Stimulated activated CD8-positive, alpha-beta memory T cell treated with anti-CD3 and anti-CD28 coated beads, Interleukin-12 subunit alpha, Interleukin-12 subunit beta, amount 100 ng/mL, for 1 hour (primary cell): ENCODE measurements at regions not wholly inside any gene's neighbourhood (a gene's known extent, or its start where the extent isn't known, plus 50 kb on each side); places are given as distances from the start of the nearest gene placed in this dataset.

ENCODE experiments used
- DNase-seq: peaks from one replicate; pipeline ENCODE4 v3.0.0-alpha.2; 2020; ENCODE audit warnings: low read depth

DNA sequence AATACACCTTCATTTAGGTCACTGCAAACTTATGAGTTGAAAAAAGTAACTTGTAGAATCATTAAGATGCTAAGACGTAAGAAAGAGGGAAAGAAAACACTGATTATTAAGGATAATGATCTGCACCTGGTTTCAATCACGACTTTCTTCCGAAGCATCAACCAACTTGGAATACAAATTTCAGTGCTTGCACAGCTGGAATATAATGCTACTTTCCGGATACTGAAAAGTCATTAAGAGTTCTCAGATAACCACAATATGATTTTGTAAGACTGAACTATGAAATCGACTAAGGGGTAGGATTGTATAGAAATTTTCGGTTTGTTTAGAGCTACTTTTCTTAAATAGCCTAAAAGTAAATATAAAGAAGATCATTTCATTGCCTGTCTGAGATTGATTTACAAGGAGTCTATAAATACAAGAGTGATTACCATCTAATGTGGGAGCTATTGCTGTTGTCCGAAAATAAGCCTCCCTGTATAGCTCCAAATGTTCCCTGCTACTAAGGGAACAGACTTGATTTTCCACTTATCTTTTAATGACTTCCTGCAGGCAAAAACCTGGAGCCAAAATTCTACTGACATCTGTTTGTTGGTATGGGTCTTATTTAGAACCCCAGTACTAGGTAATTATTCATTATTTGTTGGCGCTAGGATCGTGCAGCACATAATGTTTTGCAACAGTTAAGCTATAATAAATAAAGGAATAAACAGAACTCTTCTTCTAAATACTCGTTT lies 673.3 kb downstream of the KCNT2 start:
- no peak for DNase-seq

DNA sequence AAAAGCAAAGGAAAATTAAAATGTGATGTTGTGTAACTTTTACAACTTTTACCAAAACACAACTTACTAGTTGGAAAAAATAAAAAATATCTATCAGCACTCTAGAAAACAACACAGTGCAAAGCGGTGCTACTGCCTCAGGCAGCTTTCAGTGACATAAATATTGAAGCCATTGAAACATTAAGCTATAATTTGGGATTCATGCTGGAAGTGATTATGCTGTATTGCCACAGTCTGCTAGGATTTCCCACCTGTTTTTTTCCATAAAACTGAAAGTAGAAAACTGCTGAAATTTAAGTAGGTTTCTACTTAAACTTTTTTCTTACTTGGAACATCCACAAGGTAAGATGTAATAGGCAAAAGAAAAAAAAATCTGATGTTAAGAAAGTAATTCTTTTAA lies 674.4 kb downstream of the KCNT2 start:
- DNase-seq, result no peak

DNA sequence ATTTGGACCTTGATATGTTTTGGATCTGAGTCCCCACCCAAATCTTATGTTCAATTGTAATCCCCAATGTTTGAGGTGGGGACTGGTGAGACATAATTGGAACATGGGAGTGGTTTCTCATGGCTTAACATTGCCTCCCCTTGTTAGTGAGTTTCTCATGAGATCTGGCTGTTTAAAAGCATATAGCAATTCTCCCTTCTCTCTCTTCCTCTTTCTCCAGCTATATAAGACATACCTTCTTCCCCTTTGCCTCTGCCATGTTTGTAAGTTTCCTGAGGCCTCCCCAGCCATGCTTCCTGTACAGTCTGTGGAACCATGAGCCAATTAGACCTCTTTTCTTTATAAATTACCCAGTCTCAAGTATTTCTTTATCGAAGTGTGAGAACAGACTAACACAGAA lies 692.4 kb downstream of the KCNT2 start:
- DNase-seq, result no peak

DNA sequence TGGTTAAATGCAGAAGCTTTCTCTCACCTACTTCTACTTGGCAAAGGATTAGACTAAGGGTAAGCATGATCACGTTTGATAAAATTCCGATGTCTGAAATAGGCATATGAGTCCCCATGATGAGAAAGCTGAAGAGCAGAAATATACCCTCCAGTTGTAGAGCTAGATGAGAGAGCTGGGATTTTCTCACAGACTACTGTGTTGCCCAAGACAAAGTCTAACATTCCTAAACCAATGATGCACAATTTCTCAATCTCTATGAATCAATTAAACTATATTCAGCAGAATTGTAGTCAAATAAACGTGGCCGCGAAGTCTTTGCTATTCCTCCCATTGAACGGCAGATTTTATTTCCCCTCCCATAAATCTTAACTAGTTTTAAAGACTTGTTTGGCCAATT lies 699.2 kb downstream of the KCNT2 start:
- DNase-seq, result no peak

DNA sequence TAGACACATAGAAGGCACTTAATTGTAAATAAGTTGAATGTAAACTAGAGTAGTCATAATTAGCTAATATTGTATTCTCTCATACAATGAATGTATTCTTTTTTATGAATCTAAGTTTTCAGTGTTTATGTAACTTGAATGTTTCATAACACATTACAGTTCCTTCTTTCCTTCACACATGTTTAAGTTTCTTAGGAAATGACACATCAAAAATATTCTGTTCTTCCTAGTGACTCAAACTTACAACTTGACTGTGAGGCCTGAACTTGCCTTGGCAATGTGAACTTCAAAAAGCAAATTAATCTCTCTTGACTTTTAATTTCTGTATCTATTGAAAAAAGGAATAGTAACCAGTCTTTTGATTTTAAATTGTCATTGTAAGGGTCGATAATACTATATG lies 700.1 kb downstream of the KCNT2 start:
- no peak for DNase-seq

DNA sequence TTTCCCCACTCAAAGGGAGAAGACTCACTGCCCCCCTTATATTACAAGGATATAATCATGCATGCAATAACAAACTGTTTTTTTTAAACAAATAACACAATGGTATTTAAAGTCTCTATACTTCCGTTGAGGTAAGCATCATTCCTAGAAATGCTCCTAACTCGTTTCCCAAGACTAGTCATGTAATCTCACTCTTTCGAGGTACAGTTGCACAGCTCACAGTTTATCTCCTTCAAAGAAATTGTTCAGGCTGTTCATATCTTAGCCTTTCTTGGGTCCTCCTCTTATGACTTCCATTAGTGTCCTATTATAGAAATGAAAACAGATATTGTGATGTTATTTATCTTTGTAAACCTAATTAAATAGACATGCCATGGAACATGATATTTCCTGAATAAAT lies 705.0 kb downstream of the KCNT2 start:
- DNase-seq, result no peak

DNA sequence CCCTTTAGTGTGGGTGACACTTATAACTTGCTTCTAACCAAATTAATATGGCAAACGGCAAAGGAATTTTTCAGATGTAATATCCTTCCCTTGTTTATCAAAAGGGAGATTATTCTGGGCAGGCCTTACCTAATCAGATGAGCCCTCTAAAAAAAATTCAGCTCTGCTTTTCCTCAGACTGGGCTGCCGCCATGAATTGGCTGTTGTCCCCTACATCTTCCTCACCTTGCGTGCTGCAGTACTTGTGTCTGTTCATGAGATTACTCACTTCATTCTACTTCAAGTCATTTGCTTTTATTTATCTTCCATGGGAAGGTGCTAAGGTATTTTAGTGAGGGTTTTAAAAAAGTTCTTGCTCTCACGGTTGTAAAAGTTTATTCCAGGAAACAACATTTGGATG lies 705.5 kb downstream of the KCNT2 start:
- DNase-seq, result no peak

DNA sequence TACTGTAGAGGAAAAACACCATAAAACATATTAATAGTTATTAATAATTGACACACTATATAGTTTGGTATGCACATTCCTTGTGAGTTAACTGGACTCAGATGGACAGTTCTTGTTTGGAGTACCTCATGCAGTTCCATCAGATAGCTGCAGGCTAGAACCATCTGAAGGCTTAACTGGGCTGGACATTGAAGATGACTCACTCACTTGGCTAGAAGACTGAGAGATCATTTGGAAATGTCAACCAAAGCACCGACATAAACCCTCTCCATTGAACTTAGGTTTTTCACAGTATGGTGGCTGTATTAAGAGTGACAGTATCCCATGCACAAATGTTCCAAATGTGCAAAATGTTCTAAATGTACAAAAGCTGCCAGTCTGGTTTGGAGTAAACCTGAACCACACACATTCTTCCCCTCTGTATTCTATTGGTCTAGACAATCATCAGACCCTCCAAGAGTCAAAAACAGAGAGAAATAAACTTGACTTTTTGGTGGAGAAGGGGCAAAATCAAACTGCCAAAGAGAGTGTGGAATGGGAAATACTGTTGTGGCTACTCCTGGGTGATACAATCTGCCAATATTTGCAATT lies 708.4 kb downstream of the KCNT2 start:
- no peak for DNase-seq

DNA sequence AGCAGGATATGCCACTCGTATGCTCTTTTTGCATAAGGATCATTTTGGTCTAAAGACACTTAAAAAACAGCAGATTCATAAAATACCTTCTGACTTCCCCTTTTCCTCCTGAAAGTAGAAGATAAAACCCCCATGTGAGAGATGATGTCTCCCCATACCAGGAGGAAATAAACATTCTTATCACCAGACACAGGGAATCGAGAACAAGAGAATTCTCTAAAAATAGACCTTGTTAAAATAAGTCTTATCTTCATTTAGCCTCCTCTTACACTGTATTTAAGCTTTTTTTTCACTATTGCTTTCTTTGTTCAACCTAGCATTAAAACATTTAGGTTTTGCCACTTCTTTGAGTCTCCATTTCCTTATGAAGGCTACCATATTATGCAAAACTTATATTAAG lies 709.3 kb downstream of the KCNT2 start:
- DNase-seq, result no peak

DNA sequence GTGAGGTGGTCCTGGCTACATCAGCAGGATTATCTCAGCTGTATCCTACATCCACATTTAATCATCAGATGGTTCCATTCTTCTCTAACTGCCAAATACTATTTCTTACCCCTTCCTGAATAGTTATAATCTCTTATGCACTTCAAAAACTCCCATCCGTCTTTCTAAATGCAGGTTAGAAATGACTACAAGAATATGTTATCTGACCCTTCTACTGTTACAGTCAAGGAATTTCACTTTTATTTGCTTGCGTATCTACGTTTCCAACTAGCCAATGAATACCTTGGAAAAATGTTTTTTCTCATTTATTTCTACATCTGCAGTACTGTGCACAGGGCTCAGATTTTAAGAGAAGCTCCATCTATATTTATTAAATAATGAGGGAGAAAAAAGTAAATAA lies 709.9 kb downstream of the KCNT2 start:
- no peak for DNase-seq

DNA sequence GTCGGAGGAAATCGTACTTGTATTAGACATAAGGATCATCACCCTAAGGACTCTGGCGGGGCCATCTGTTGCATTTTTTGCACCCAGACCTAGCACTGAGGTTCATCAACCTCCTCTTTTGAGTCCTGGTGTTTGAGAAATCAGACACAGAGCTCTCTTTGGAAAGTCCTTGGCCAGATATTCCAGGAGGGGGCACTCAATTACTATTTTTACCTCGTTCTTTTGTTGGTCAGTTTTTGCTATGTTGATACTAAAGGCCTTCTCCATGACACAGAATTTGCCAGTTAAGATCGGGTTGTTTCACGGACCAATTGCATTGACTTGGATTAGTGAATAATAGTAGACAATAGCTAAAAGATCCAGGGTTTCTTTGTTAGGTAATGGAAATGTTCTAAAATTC lies 711.2 kb downstream of the KCNT2 start:
- DNase-seq, result no peak

DNA sequence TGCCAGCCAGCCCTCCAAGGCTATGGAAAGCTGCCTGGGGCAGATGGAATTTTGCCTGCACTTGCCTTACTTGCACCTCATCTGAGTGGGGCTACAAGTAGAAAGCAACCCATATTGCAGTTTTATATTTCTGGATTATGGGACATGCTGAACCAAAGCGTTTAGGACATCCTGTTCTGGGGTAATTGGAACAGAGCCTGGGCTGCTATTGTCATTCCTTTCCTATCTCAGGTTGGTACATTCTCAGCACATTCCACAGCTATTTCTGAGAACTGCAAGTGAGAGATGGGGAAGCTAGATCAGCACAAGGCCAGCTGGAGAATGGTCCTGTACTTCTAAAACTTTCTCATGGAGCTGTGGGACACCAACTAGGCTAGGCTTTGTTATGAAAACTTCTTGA lies 713.8 kb downstream of the KCNT2 start:
- no peak for DNase-seq

DNA sequence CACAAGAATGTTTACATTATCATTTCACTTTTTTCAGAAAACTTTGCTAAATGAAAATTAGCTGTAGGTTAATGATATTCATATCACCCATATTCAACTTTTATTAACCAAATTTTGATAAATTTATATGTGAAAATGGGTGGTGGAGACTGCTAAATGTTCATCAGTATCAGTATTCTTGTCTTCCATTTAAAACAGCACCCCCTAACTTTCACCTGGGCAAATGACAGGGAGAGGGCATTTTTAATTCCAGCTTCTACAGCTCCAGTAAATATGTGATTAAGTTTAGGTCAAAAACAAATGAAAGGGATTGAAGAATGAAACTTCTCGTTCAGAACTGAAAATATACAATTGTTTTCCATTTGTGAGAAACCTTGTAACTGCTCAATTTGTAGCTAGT lies 722.2 kb downstream of the KCNT2 start:
- DNase-seq, result no peak

DNA sequence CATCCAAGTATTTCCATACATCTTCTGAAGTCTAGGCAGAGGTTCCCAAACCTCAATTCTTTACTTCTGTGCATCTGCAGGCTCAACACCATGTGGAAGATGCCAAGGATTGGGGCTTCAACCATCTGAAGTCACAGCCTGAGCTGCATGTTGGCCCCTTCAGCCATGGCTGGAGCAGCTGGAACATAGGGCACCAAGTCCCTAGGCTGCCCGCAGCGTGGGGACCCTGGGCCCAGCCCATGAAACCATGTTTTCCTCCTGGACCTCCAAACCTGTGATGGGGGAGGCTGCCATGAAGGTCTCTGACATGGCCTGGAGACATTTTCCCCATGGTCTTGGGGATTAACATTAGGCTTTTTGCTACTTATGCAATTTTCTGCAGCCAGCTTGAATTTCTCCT lies 729.8 kb downstream of the KCNT2 start:
- DNase-seq, result no peak

DNA sequence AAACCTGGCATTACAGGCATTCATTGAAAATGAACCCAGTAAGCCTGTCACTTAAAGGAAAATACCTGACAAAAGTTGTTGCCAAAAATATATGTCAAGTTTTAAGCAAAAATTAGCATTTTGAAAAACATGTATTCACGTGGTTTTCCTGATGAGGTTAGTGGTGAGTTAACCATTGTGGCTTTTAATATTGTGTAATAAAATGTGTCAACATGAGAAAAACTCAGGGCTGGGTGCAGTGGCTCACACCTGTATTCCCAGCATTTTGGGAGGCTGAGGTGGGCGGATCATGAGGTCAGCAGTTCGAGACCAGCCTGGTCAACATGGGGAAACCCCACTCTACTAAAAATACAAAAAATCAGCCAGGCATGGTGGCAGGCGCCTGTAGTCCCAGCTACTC lies 731.4 kb downstream of the KCNT2 start:
- no peak for DNase-seq

DNA sequence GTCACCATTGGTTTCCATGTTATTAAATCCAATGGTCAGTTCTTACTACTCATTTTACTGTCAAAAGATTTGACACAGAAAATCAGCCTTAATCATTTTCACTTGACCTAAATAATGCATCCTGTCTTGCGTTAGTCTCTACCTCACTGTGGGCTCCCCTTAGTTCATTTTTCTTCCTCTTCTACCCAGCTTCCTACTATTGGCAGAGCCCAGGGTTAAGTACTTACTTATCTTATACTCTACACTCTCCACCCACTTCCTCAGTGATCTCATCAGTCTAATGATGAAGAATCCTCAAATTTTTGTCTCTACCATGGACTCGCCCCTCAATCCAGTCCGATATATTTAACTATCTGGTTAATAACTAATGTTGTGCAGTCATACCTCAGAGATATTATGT lies 735.9 kb downstream of the KCNT2 start:
- DNase-seq, result no peak

DNA sequence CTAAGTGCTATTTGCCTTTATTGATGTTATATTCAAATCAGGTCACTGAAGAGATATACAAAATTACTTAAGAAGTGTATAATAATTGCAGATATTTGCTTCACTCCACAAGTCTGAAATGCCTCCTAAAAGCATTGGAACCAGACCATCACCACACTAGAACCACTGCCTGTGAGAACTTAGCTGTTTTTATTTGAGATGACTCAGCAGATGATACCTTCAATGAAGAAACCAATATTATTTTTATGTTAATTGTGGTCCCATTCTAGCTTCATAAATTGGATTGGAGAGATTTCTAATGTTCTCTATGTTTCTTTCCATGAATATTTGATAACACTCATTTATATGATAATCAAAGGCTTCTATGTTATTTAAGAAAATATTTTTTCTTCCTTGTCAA lies 740.6 kb downstream of the KCNT2 start:
- no peak for DNase-seq

DNA sequence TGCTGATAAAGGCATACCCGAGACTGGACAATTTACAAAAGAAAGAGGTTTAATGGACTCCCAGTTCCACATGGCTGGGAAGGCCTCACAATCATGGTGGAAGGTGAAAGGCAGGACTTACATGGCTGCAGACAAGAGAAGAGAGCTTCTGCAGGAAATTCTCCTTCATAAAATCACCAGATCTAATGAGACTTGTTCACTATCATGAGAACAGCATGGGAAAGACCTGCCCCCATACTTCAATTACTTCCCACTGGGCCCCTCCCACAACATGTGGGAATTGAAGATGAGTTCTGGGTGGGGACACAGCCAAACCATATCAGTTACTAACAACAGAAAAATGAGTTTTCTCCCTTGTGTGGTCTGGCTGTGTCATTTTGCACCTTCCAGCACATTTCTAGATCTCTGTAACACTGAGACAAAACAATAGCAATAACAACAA lies 741.4 kb downstream of the KCNT2 start:
- DNase-seq, result no peak

DNA sequence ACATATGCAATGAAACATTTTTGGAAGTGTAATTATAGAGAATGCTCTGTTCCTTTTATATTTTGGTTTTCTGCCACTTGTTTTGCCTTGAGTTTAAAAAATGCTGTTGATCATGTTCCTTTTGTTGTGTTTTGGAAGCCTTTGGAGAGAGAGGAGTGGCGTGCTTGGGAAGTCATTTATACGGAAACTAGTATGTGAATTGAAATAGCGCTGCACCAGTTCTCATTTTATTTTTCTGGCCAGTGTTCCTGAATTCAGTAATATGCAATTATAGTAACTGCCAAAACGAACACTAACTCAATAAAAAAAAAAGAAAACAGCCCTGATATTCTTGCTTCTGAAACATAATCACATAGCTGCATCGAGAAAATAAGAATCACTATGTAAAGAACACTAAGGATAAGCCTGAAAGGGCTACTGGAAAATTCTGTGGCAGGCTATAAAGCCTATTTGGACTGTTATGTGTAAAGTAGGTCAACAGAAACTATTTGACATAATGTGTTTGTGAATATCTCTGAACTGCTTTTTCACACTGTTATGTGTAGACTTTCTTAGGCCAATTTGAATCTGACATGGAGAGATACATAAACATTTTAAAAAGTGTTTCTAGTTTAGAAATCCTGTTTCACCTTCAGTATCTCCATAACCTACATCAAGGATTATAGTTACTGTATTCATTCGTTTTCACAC lies 742.0 kb downstream of the KCNT2 start:
- no peak for DNase-seq

DNA sequence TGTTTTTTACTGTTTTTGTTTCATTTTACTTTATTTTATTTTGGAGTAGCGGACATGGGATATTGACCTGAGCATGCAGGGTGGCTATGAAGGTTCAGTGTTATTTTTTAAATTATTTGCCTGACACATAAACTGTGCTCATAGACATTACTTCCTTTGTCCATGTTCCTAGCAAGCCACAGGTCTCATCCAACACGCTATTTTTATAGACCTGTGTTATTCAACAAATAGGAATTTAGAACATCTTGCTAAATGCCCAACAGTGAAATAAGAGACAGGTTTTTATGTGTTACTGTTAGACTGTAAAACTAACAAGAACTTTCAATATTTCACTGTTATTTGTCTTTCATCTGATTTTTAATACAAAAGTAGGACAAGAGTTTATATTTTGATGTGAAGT lies 756.4 kb downstream of the KCNT2 start:
- no peak for DNase-seq

DNA sequence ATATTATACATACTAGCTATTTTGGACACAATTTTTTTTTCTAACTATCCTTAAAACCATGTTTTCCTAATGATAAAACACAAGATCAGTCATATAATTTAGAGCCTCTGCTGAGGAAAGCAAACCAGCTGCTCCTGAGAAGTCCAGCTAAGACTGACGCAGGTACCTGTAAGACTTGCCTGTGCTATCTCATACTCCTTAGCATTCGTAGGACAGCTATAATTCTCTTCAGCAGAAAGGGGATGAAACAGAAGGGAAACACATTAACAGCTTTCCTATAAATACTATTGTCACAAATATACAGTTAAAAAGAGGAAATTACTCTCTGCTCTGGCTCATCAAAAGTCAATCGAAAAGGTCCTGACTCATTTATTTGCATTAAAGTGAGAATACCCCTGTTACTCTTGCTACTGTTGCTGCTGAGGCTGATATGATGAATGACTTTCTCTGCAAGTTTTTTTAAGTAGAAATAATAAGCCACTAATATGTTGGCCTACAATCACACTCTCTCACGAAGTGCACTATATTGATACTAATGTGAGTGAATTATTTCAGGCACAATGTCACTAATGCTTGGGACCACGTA lies 757.1 kb downstream of the KCNT2 start:
- DNase-seq, result no peak

DNA sequence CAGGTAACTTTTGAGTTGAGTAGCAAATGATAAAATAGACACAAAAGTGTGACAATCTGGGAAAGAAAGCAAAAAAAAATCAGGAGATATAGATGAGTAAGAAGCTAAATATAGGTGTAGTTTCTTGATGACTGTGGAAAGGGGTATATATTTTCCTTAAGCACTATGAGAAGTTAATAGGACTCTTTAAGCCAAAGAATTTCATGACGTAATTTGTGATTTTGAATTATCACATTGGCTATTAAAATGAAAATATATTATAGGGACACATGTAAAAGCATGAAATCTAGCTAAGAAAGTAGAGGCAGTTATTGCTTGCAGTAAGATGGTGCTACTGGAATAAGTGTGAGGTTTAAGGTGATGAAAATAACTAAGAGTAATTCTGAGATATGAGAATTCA lies 759.1 kb downstream of the KCNT2 start:
- no peak for DNase-seq
